Mammary epithelial cell (primary cell): ENCODE measurements at regions not wholly inside any gene's neighbourhood (a gene's known extent, or its start where the extent isn't known, plus 50 kb on each side); places are given as distances from the start of the nearest gene placed in this dataset.

Experiments
- EZH2 ChIP-seq: IDR thresholded peaks from 2 replicates; pipeline ENCODE4 v1.6.1; 2012; ENCODE audit warnings: low read length, inconsistent platforms, borderline replicate concordance
- TF ChIP-seq, protein P1 (sequence below), 2 donors: IDR thresholded peaks in 1 of 2; conservative IDR thresholded peaks in 1 of 2; 2 replicates each; pipeline ENCODE4 v1.5.1; 2011 to 2012; ENCODE audit warnings: inconsistent platforms in 2 of 2, low read length in 2 of 2, mild to moderate bottlenecking in 2 of 2, control low read depth in 1 of 2, low read depth in 1 of 2; ENCODE audit not compliant: insufficient read depth in 1 of 2; ENCODE audit errors: extremely low read depth in 1 of 2

DNA sequence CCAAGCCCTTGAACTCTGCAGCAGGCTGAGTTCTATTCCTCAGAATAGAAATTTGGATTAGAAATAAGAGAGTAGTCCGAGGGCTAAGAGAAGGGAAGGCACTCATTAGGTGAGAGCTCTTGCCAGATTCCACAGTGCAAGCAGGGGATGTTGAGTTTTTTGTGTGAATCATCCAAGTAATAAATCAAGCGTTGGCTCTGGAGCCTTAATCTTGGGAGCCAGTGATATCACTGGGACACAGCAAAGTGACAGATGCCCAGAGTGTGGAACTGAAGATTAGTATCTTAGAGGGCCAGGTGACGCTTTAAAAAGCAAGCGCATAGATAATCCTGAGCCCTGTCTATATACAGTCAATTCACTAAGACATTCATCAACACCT, 60.3 kb downstream of the FOXD1 start:
- TF ChIP-seq, protein P1, sequence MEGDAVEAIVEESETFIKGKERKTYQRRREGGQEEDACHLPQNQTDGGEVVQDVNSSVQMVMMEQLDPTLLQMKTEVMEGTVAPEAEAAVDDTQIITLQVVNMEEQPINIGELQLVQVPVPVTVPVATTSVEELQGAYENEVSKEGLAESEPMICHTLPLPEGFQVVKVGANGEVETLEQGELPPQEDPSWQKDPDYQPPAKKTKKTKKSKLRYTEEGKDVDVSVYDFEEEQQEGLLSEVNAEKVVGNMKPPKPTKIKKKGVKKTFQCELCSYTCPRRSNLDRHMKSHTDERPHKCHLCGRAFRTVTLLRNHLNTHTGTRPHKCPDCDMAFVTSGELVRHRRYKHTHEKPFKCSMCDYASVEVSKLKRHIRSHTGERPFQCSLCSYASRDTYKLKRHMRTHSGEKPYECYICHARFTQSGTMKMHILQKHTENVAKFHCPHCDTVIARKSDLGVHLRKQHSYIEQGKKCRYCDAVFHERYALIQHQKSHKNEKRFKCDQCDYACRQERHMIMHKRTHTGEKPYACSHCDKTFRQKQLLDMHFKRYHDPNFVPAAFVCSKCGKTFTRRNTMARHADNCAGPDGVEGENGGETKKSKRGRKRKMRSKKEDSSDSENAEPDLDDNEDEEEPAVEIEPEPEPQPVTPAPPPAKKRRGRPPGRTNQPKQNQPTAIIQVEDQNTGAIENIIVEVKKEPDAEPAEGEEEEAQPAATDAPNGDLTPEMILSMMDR (conservative IDR thresholded peaks at IDR 0.05 in 1 of 2, IDR thresholded peaks at IDR 0.05 in 1 of 2; ENCODE audit: extremely low read depth in 1 of 2, insufficient read depth in 1 of 2, low read depth in 1 of 2, low read length in 2 of 2) = no peak
- no peak for TF ChIP-seq EZH2
